T-helper 1 cell treated with Interleukin-12 subunit alpha and Interleukin-12 subunit beta and Interleukin-4 antibody, amounts not matched to agents 30 μg/mL and 1 μg/mL, for 36 hours (primary cell): ENCODE measurements at regions not wholly inside any gene's neighbourhood (a gene's known extent, or its start where the extent isn't known, plus 50 kb on each side); places are given as distances from the start of the nearest gene placed in this dataset.
"Not testable (repeated sequence)": the region's sequence is repeated elsewhere in the genome, so short reads cannot be mapped to it uniquely, and the experiment has no call there.

Experiments used
- H3K27ac Mint-ChIP-seq: one replicate; pipeline ENCODE4 v1.8.0; 2021; ENCODE audit warnings: mild to moderate bottlenecking, mixed read lengths
- H3K27me3 Mint-ChIP-seq: one replicate; pipeline ENCODE4 v1.8.0; 2021; ENCODE audit warnings: low read depth, mixed read lengths
- H3K36me3 Mint-ChIP-seq: one replicate; pipeline ENCODE4 v1.8.0; 2021; ENCODE audit warnings: low read depth, mixed read lengths
- H3K4me1 Mint-ChIP-seq: one replicate; pipeline ENCODE4 v1.8.0; 2021; ENCODE audit warnings: low read depth, mixed read lengths
- H3K4me3 Mint-ChIP-seq: one replicate; pipeline ENCODE4 v1.8.0; 2021; ENCODE audit warnings: mild to moderate bottlenecking, moderate library complexity, mixed read lengths
- H3K9me3 Mint-ChIP-seq: one replicate; pipeline ENCODE4 v1.8.0; 2021; ENCODE audit warnings: mixed read lengths

GRCh38 chr6:11462742-11463397, 74.7 kb upstream of the TMEM170B start:
- Mint-ChIP-seq H3K36me3 (no peaks in the 10 kb centered on the region), H3K9me3 (no peaks in the 10 kb centered on the region), H3K4me1 (peaks cover 24% of the 10 kb centered on the region), H3K4me3 (no peak overlapping the region), H3K27me3 (no peaks in the 10 kb centered on the region), H3K27ac (no peak overlapping the region)

GRCh38 chr6:11460837-11461661, 76.5 kb upstream of the TMEM170B start:
- Mint-ChIP-seq H3K4me3 (no peak overlapping the region), H3K27ac (peak overlapping the region; percentile 44)

GRCh38 chr6:11460001-11460668, 77.4 kb upstream of the TMEM170B start:
- H3K27me3 Mint-ChIP-seq: no peaks in the 10 kb centered on the region

More at GRCh38 chr6:11460837-11461661, 76.5 kb upstream of the TMEM170B start:
- Mint-ChIP-seq H3K27me3 (no peaks in the 10 kb centered on the region), H3K36me3 (peaks cover 4% of the 10 kb centered on the region), H3K9me3 (peaks cover 4% of the 10 kb centered on the region), H3K4me1 (peaks cover 23% of the 10 kb centered on the region)

GRCh38 chr6:11459079-11459610, 78.4 kb upstream of the TMEM170B start:
- Mint-ChIP-seq H3K4me3 (peak overlapping the region; percentile 4), H3K36me3 (peaks cover 9% of the 10 kb centered on the region), H3K9me3 (peaks cover 12% of the 10 kb centered on the region), H3K27ac (peak overlapping the region; percentile 81), H3K4me1 (peaks cover 23% of the 10 kb centered on the region), H3K27me3 (peaks cover 6% of the 10 kb centered on the region)

More at GRCh38 chr6:11460001-11460668, 77.4 kb upstream of the TMEM170B start:
- peaks cover 4% of the 10 kb centered on the region for H3K36me3 Mint-ChIP-seq
- peaks cover 7% of the 10 kb centered on the region for H3K9me3 Mint-ChIP-seq
- peak overlapping the region; percentile 81 for H3K27ac Mint-ChIP-seq
- peaks cover 23% of the 10 kb centered on the region for H3K4me1 Mint-ChIP-seq
- peak overlapping the region; percentile 59 for H3K4me3 Mint-ChIP-seq

GRCh38 chr6:11458509-11458908, 79.0 kb upstream of the TMEM170B start:
- Mint-ChIP-seq H3K4me3 (no peak overlapping the region), H3K27me3 (peaks cover 7% of the 10 kb centered on the region), H3K36me3 (peaks cover 9% of the 10 kb centered on the region), H3K9me3 (peaks cover 12% of the 10 kb centered on the region), H3K27ac (no peak overlapping the region), H3K4me1 (peaks cover 23% of the 10 kb centered on the region)

- Mint-ChIP-seq H3K4me1 (peaks cover 23% of the 10 kb centered on the region), H3K36me3 (peaks cover 13% of the 10 kb centered on the region), H3K9me3 (peaks cover 12% of the 10 kb centered on the region)
- H3K27me3 Mint-ChIP-seq, H3K27ac Mint-ChIP-seq, H3K4me3 Mint-ChIP-seq: not testable (repeated sequence)
These were observed 80.1 kb upstream of the TMEM170B start for GRCh38 chr6:11457422-11457821.

- H3K27ac Mint-ChIP-seq, H3K4me1 Mint-ChIP-seq, H3K27me3 Mint-ChIP-seq, H3K4me3 Mint-ChIP-seq: not testable (repeated sequence)
- peaks cover 19% of the 10 kb centered on the region for H3K9me3 Mint-ChIP-seq
- peaks cover 18% of the 10 kb centered on the region for H3K36me3 Mint-ChIP-seq
These were observed 85.4 kb upstream of the TMEM170B start for GRCh38 chr6:11452106-11452505.

GRCh38 chr6:11450037-11450436, 87.5 kb upstream of the TMEM170B start:
- Mint-ChIP-seq H3K36me3 (peaks cover 14% of the 10 kb centered on the region), H3K27ac (no peak overlapping the region), H3K4me1 (peaks cover under 1% of the 10 kb centered on the region)

GRCh38 chr6:11449408-11449807, 88.1 kb upstream of the TMEM170B start:
- peaks cover 3% of the 10 kb centered on the region for H3K27me3 Mint-ChIP-seq
- peaks cover 12% of the 10 kb centered on the region for H3K36me3 Mint-ChIP-seq
- no peak overlapping the region for H3K27ac Mint-ChIP-seq
- H3K4me3 Mint-ChIP-seq: no peak overlapping the region
- peaks cover 6% of the 10 kb centered on the region for H3K4me1 Mint-ChIP-seq
- peaks cover 15% of the 10 kb centered on the region for H3K9me3 Mint-ChIP-seq

More at GRCh38 chr6:11450037-11450436, 87.5 kb upstream of the TMEM170B start:
- Mint-ChIP-seq H3K27me3 (peaks cover 7% of the 10 kb centered on the region), H3K9me3 (peaks cover 12% of the 10 kb centered on the region), H3K4me3 (no peak overlapping the region)

- no peak overlapping the region for H3K27ac Mint-ChIP-seq
- no peaks in the 10 kb centered on the region for H3K27me3 Mint-ChIP-seq
- H3K36me3 Mint-ChIP-seq: peaks cover 8% of the 10 kb centered on the region
- H3K4me3 Mint-ChIP-seq: no peak overlapping the region
- H3K9me3 Mint-ChIP-seq: peaks cover 18% of the 10 kb centered on the region
- peaks cover 6% of the 10 kb centered on the region for H3K4me1 Mint-ChIP-seq
These were observed 89.5 kb upstream of the TMEM170B start for GRCh38 chr6:11448038-11448437.

- Mint-ChIP-seq H3K4me3 (no peak overlapping the region), H3K27ac (no peak overlapping the region), H3K36me3 (peaks cover 8% of the 10 kb centered on the region), H3K9me3 (peaks cover 22% of the 10 kb centered on the region), H3K27me3 (no peaks in the 10 kb centered on the region), H3K4me1 (peaks cover 6% of the 10 kb centered on the region)
These were observed 90.3 kb upstream of the TMEM170B start for GRCh38 chr6:11447265-11447664.

GRCh38 chr6:11445146-11445545, 92.4 kb upstream of the TMEM170B start:
- Mint-ChIP-seq H3K4me3 (no peak overlapping the region), H3K27ac (no peak overlapping the region), H3K36me3 (peaks cover 8% of the 10 kb centered on the region), H3K9me3 (peaks cover 22% of the 10 kb centered on the region), H3K27me3 (no peaks in the 10 kb centered on the region), H3K4me1 (peaks cover 7% of the 10 kb centered on the region)

- Mint-ChIP-seq H3K9me3 (peaks cover 19% of the 10 kb centered on the region), H3K4me1 (peaks cover 14% of the 10 kb centered on the region)
- H3K27ac Mint-ChIP-seq, H3K36me3 Mint-ChIP-seq, H3K4me3 Mint-ChIP-seq, H3K27me3 Mint-ChIP-seq: not testable (repeated sequence)
These were observed 94.4 kb upstream of the TMEM170B start for GRCh38 chr6:11443125-11443524.

GRCh38 chr6:11442495-11442894, 95.1 kb upstream of the TMEM170B start:
- Mint-ChIP-seq H3K4me3 (no peak overlapping the region), H3K27ac (no peak overlapping the region), H3K36me3 (peaks cover 5% of the 10 kb centered on the region), H3K4me1 (peaks cover 14% of the 10 kb centered on the region), H3K9me3 (peaks cover 19% of the 10 kb centered on the region), H3K27me3 (no peaks in the 10 kb centered on the region)
